ENCODE measurements at regions not wholly inside any gene's neighbourhood (a gene's known extent, or its start where the extent isn't known, plus 50 kb on each side); places are given as distances from the start of the nearest gene placed in this dataset.
"Not testable (repeated sequence)": the region's sequence is repeated elsewhere in the genome, so short reads cannot be mapped to it uniquely, and the experiment has no call there.

DNA sequence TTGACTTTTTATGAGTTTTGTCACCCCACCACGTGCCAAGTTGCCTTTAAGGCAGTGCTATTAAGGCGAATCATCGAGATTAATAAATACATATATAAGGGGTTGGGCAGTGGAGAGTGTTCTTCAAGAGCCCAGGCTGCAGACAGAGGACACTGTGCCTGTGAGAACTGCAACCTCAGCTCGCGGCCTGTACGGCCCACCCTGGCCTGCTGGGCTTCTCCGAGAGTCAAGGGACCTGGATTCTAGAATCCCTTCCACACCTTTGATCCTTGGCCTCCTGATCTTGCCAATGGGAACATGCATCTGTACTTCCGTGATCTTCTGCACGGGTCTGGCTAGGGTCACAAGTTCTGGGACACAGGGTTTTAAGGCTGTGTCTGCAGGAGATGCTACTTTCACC, 54.5 kb downstream of the IRX5 start:
- no peak for DNase-seq (ENCODE audit: low spot score)

GRCh38 chr16:54985668-54986067, 55.0 kb downstream of the IRX5 start:
- DNase-seq (ENCODE audit: low spot score) = no peak

DNA sequence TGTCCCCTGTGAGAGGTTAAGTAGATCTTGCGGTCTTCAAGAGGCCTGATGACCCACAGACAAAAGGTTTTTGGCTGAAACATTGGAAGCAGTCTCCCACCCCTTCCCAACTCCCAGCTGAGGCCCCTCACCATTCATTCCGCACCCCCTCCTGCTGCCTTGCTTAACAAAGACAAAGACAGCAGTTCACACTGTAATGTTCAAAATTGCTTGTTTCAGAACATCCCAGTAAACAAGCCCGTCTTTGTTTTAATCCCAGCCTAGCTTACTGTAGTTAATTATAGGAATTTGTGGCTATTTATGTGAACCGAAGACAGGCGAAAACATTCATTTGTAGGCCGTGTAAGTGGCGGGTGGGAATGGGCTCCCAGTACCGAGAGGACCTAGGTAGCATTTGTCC, 55.7 kb downstream of the IRX5 start:
- DNase-seq (ENCODE audit: low spot score) = no peak

DNA sequence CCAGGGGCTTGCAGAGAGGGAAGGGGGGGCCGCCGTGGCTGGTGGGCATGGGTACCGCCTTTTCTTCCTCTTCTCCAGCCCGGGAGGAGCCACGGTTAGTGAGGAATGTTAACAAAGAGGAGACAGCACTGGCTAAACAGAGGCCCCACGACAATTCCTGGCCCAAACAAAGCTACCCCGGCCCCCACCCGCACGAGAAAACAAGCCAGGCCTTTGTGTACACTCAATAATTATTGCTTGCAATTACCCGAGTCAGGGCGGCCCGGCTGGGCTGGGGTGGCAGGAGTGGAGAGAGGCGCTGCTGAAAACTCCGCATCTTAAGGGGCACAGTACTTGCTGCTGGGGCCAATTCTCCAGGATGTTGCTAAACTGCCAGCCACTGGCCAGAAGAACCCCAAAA, 56.4 kb downstream of the IRX5 start:
- no peak for DNase-seq (ENCODE audit: low spot score)

- no peak for DNase-seq (ENCODE audit: low spot score)
These were observed 60.9 kb downstream of the IRX5 start for GRCh38 chr16:54991525-54991924.

DNA sequence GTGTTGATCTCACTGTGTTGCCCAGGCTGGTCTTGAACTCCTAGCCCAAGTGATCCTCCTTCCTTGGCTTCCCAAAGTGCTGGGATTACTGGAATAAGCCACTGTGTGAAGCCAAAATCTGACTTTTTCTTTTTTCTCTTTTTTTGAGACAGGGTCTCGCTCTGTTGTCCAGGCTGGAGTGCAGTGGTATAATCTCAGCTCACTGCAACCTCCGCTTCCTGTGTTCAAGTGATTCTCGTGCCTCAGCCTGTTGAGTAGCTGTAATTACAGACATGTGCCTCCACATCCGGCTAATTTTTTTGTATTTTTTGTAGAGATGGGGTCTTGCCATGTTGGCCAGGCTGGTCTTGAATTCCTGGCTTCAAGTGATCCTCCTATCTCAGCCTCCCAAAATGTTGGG, 61.3 kb downstream of the IRX5 start:
- not testable (repeated sequence) for DNase-seq (ENCODE audit: low spot score)

DNA sequence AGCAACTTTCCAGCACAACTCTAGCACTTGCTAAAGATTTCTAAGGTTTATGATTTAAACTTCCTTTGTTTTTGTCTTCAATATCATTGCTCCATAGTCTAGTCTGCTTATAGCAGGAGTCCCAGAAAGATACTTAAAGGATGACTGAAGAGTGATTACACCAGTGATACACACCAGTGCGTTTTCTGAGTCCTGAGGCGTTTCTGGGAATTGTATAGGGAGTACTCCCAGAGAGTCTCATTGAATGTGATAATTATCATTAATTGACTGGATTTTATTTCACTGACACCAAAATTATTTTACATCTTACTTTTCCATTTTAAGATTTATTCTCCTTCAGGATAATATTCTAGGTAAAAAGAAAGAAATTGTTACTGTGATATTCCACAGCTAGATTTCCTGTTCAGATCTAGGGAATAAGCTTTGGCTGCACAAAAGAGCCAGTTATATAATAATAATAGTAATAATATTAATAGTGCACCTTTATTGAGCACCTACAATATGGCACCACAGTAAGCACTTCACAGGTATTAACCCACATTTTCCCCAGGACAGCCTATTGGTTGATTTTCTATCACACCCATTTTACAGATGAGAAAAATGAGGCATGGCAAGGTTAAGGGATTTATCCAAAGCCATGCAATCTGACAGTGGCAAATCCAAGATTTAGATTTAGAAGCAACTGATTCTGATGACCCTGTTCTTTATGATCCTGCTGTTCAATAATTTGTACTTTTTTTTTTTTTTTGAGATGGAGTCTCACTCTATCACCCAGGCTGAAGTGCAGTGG, 62.6 kb downstream of the IRX5 start:
- DNase-seq (ENCODE audit: low spot score) = no peak

GRCh38 chr16:54996186-54996585, 65.5 kb downstream of the IRX5 start:
- no peak for DNase-seq (ENCODE audit: low spot score)

DNA sequence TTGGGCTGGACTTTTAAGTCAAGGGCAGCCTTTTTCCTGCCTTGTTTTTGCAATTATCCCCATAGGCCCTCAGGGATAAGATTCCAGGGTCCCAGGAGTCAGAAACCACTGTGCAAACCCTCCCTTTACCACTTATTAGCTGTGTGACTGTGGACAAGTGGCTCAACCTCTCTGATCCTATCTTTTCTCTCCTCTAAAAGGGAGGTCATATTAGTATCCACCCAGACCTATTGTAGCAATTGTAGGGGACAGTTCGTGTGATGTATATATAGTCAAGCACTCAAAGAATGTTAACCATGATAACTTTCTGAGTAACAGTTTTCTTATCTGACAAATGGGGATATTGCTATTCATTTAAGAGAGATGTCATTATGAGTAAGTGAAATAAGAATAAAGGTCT, 68.2 kb downstream of the IRX5 start:
- no peak for DNase-seq (ENCODE audit: low spot score)

DNA sequence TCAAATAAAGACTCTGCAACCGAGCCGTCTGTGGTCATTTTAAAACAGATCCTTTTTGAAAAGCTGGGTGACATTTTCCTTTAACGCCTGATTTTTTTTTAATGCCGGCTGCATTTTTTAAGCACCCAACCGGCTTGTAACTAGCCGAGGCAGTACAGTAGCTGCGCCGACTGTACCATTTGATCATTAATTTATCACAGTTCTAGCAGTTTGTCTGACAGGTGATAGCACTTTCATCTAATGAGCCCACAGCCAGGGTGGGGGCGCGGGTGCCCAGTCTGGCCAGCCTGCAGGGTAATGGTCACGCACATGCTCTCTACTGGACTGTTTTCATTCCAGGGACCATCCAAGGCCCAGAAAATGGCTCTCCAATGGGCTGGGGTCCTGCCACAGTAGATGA, 68.8 kb downstream of the IRX5 start:
- DNase-seq (ENCODE audit: low spot score) = no peak

DNA sequence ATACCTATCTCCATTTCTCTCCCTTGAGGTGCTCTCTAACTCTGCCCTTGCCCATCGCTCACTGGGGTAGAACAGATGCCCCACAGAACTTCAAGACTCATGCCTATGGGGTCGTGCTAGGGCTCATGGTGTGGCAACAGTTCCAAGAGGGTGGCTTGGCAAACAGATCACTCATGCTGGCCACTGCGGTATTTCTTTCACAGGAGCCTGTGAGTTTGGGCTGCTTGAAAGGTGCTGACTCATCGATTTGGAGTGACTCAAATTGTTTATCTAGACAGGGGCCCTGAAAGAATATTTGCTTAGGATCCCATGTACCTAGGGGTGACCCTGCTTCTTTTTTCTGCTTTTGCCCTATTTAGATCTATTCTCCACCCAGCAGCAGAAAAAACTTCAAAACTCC, 69.9 kb downstream of the IRX5 start:
- DNase-seq (ENCODE audit: low spot score) = peak; percentile 53

DNA sequence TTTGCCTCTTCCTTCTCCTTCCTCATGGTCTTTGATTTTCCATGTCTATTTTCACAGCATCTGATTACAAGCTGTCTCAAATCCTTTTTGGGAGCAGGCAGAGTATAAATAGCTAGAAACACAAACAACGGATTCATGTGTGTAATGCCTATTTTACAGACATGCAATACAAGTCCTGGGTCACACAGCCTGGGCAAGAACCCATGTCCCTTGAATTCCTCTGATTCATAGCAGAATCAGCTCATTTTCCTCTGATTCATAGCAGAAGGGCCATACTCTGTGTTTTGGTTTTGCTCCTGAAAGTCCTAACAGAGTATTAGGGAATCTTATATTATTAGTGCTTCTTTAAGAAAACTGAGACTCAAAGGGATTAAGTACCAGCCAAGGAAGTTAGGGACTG, 71.3 kb downstream of the IRX5 start:
- DNase-seq (ENCODE audit: low spot score) = no peak

DNA sequence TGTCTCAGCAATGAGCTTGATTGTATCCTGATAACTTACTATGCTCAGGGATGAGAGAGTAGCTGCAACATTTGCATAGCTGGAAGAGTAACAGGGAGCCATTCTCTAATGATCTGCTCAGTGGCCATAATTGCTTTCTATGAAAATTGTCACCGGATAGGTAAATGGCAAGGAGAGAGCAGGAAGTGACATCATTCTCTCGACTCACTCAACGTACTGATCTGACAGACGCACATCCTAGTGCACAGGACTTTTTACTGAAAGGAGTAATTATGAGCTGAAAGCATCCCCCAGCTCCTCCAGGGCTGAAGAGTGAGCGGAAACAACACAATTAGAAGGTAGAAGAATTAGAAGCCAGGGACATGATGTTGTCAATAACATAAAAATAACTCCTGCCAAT, 71.8 kb downstream of the IRX5 start:
- DNase-seq (ENCODE audit: low spot score) = no peak

- no peak for DNase-seq (ENCODE audit: low spot score)
These were observed 72.6 kb downstream of the IRX5 start for GRCh38 chr16:55003306-55003705.

- peak; percentile 35 for DNase-seq (ENCODE audit: low spot score)
These were observed 73.3 kb downstream of the IRX5 start for GRCh38 chr16:55003916-55004315.

DNA sequence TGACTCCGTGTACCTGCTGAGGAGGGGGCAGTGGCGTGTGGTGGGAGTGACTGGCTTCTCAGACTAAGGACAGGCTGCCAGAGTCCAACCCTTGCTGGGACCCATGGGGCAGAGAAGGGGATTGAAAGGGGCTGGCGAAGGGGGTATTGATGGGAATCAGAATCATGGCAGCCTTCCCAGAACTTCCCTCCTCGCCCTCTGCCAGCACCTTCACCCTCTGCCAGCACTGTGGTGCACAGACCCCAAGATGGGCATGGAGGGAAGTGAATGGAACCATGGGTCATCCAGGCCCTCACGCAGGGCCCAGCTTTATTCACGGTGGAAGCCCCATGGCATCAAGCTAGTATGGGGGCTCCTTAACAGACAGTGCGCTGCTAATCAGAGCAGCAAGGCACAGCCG, 76.8 kb downstream of the IRX5 start:
- no peak for DNase-seq (ENCODE audit: low spot score)

DNA sequence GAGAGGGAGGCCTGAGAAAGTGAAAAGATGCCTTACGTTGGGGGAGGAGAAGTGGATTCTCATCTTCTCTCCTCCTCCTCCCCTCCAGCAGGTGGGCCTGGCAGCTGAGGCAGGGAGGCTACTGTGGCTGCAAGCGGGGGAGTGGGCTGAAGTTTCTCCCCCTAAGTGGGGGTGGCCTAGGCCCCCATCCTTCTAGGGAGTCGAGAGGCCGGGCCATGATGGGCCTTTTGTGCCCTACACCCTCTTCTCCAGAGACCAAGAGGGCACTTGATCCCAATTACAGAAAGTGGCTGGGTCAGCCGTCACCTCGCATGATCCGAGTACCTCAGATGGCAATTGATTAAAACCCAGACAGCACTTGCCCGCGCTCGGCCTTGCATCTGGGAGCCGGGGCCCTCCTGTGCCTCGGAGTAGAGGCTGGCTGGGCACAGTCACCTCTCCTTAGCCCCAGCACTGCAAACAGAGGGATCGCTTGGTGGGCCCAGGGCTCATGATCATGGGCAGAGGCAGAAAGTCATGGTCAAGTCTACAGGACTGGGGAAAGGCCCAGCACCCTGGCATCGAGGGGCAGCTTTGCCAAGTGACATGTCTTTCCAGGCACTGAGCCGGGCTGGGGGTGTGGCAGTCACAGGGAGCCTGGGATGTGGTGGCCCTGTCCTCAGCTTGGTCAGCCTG, 78.3 kb downstream of the IRX5 start:
- DNase-seq (ENCODE audit: low spot score) = no peak

GRCh38 chr16:55009581-55009980, 78.9 kb downstream of the IRX5 start:
- no peak for DNase-seq (ENCODE audit: low spot score)

- no peak for DNase-seq (ENCODE audit: low spot score)
These were observed 80.0 kb downstream of the IRX5 start for GRCh38 chr16:55010492-55011160.

- DNase-seq (ENCODE audit: low spot score) = no peak
These were observed 81.7 kb downstream of the IRX5 start for GRCh38 chr16:55012362-55012761.

- DNase-seq (ENCODE audit: low spot score) = no peak
These were observed 82.1 kb downstream of the IRX5 start for GRCh38 chr16:55012793-55013192.

- DNase-seq (ENCODE audit: low spot score) = no peak
These were observed 83.4 kb downstream of the IRX5 start for GRCh38 chr16:55014022-55014421.

Measured in mesenteric fat pad (tissue), 1 donor.